ENCODE measurements at regions not wholly inside any gene's neighbourhood (a gene's known extent, or its start where the extent isn't known, plus 50 kb on each side); places are given as distances from the start of the nearest gene placed in this dataset.

GRCh38 chr6:91660893-91661292 lies 1074.0 kb upstream of the MAP3K7 start:
- no peak overlapping the region for H3K4me3 ChIP-seq (ENCODE audit: low read depth, low read length)
- no peak for TF ChIP-seq CTCF (IDR thresholded peaks at IDR 0.05; ENCODE audit: borderline replicate concordance, insufficient read depth, low read depth, low read length)

GRCh38 chr6:91659891-91660290 lies 1073.0 kb upstream of the MAP3K7 start:
- no peak overlapping the region for H3K4me3 ChIP-seq (ENCODE audit: low read depth, low read length)
- no peak for TF ChIP-seq CTCF (IDR thresholded peaks at IDR 0.05; ENCODE audit: borderline replicate concordance, insufficient read depth, low read depth, low read length)

- TF ChIP-seq CTCF (IDR thresholded peaks at IDR 0.05; ENCODE audit: borderline replicate concordance, insufficient read depth, low read depth, low read length): no peak
- no peak overlapping the region for H3K4me3 ChIP-seq (ENCODE audit: low read depth, low read length)
Measured at GRCh38 chr6:91654793-91655192, 1067.9 kb upstream of the MAP3K7 start.

GRCh38 chr6:91654357-91654756 lies 1067.5 kb upstream of the MAP3K7 start:
- no peak overlapping the region for H3K4me3 ChIP-seq (ENCODE audit: low read depth, low read length)
- TF ChIP-seq CTCF (IDR thresholded peaks at IDR 0.05; ENCODE audit: borderline replicate concordance, insufficient read depth, low read depth, low read length): no peak

GRCh38 chr6:91653895-91654294 lies 1067.0 kb upstream of the MAP3K7 start:
- no peak for TF ChIP-seq CTCF (IDR thresholded peaks at IDR 0.05; ENCODE audit: borderline replicate concordance, insufficient read depth, low read depth, low read length)
- no peak overlapping the region for H3K4me3 ChIP-seq (ENCODE audit: low read depth, low read length)

- no peak for TF ChIP-seq CTCF (IDR thresholded peaks at IDR 0.05; ENCODE audit: borderline replicate concordance, insufficient read depth, low read depth, low read length)
Measured at GRCh38 chr6:91653076-91653723, 1066.3 kb upstream of the MAP3K7 start.

GRCh38 chr6:91646649-91647048 lies 1059.8 kb upstream of the MAP3K7 start:
- no peak overlapping the region for H3K4me3 ChIP-seq (ENCODE audit: low read depth, low read length)
- TF ChIP-seq CTCF (IDR thresholded peaks at IDR 0.05; ENCODE audit: borderline replicate concordance, insufficient read depth, low read depth, low read length): no peak

More at GRCh38 chr6:91653076-91653723, 1066.3 kb upstream of the MAP3K7 start:
- H3K4me3 ChIP-seq (ENCODE audit: low read depth, low read length): no peak overlapping the region

Measured in GM12875 (cell line).